Upper lobe of right lung (tissue), 1 donor: ENCODE measurements at regions not wholly inside any gene's neighbourhood (a gene's known extent, or its start where the extent isn't known, plus 50 kb on each side); places are given as distances from the start of the nearest gene placed in this dataset.

Experiments
- ATAC-seq: fragments of 200-7000 bp; cut with Tn5 transposase; one replicate; pipeline ENCODE4 v1.9.1; 2020; ENCODE audit warnings: mild to moderate bottlenecking, moderate library complexity
- DNase-seq: peaks from one replicate; pipeline ENCODE4 v3.0.0-alpha.2; 2020
- H3K27ac ChIP-seq: fragments of 200-600 bp; one replicate; pipeline ENCODE4 v1.8.0; 2022
- H3K27me3 ChIP-seq: fragments of 200-600 bp; one replicate; pipeline ENCODE4 v1.8.0; 2022; ENCODE audit warnings: mild to moderate bottlenecking
- H3K36me3 ChIP-seq: fragments of 200-600 bp; one replicate; pipeline ENCODE4 v1.8.0; 2022
- H3K4me1 ChIP-seq: fragments of 200-600 bp; one replicate; pipeline ENCODE4 v1.8.0; 2022
- H3K4me3 ChIP-seq: fragments of 200-600 bp; one replicate; pipeline ENCODE4 v1.8.0; 2022; ENCODE audit warnings: mild to moderate bottlenecking
- H3K9me3 ChIP-seq: fragments of 200-600 bp; one replicate; pipeline ENCODE4 v1.8.0; 2022
- intact Hi-C: fragments of 100-400 bp; cut with DNase I; formaldehyde crosslinking; loops from one replicate; pipeline ENCODE4 v1.11.0; 2022
- TF ChIP-seq, protein P1 (sequence below): fragments of 200-600 bp; IDR thresholded peaks from one replicate; pipeline ENCODE4 v1.8.0; 2022; ENCODE audit warnings: antibody characterized with exemption
- donor health status: DM: no; HTN: yes; CAD: no; lungs with severe emphysema.

DNA sequence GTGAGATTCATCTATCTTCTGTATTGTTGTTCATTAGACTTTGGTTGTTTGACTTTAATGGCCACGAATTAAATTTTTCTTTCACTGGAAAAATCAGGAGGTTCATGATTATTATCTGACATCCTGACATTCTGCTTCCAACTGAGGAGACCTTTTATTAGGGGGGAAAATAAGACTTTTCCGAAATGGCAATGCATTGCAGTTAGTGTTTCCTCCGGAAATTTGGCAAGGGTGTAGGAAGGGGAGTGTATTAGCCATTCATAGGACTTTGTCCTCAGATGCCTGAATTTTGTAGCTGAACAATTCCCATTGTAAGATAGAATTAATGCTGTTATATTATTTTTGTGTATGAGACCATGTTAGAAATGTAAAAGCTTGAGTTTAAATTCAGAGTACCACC lies 450.6 kb upstream of the TGFBR2 start:
- TF ChIP-seq, protein P1, sequence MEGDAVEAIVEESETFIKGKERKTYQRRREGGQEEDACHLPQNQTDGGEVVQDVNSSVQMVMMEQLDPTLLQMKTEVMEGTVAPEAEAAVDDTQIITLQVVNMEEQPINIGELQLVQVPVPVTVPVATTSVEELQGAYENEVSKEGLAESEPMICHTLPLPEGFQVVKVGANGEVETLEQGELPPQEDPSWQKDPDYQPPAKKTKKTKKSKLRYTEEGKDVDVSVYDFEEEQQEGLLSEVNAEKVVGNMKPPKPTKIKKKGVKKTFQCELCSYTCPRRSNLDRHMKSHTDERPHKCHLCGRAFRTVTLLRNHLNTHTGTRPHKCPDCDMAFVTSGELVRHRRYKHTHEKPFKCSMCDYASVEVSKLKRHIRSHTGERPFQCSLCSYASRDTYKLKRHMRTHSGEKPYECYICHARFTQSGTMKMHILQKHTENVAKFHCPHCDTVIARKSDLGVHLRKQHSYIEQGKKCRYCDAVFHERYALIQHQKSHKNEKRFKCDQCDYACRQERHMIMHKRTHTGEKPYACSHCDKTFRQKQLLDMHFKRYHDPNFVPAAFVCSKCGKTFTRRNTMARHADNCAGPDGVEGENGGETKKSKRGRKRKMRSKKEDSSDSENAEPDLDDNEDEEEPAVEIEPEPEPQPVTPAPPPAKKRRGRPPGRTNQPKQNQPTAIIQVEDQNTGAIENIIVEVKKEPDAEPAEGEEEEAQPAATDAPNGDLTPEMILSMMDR, result no peak
- ATAC-seq (no peak), DNase-seq (no peak)
- Histone ChIP-seq H3K27me3 (no peaks in the 10 kb centered on the region), H3K4me3 (no peak overlapping the region), H3K4me1 (peaks cover 5% of the 10 kb centered on the region), H3K36me3 (no peaks in the 10 kb centered on the region), H3K27ac (no peak overlapping the region), H3K9me3 (no peaks in the 10 kb centered on the region)
- intact Hi-C loops, result no loop called here

DNA sequence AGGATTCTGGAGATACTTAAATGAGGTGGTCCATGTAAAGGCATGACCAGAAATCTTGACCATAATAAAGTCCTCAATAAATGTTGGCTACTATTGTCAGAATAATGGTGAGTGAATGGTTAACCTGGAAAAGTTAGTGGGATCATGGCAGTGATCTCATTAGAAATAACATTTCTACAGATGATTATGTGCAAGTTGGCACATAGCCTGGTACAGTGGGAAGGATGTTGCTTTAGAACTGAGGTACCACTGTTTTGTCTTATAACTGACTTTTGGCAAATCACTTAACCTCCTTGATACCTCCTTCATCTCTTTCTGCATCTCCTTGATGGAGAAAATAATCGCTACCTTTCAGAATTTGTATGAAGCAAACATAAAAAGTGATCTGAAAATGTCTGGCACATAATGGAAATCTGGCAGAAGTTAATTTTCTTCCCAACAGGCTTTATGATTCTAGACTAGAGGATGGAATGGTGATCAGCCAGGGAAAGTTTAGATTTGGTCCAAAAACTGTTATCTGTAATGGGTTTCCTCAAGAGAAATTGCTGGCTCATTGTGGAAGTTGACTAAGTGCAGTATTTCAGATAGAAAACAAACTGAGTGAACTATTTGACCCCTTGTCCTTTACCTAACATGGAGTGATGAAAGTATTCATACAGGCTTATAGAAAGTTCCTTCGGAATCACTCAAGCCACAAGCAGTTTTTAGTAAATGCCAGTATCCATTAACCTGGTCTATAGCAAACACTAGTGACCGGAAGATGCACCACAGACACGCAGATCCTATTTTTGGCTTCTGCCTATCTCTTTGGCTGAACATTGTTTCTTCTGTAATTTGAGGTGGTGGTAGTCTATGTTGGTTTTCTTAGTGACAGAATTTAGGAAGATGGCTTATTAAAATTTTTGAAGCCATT lies 449.6 kb upstream of the TGFBR2 start:
- no peak for DNase-seq
- H3K4me3 ChIP-seq, result no peak overlapping the region

DNA sequence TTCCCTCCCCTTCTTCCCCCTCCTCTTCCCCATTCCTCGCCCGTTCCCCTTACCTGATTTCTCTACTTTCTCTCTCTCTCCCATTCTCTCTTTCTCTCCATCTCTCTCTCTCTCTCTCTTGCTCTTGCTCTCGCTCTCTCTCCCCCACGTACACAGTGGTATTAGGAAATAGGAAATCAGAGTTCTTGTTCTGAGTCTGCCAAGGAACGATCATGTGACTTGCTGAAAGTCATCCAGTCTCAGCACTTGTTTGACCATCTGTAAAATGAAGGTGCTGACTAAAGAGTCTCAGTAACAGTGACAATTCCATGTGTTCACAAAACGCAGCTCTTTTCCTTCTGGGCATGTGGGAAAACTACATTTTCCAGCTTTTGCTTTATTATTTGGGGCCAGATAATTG lies 445.0 kb upstream of the TGFBR2 start:
- peak; percentile 91 for ATAC-seq
- TF ChIP-seq, protein P1, result no peak
- no peak overlapping the region for H3K27ac ChIP-seq
- no peak overlapping the region for H3K4me3 ChIP-seq
- no peak for DNase-seq
- no peaks in the 10 kb centered on the region for H3K9me3 ChIP-seq
- no peaks in the 10 kb centered on the region for H3K36me3 ChIP-seq
- intact Hi-C loops, result no loop called here
- H3K27me3 ChIP-seq, result no peaks in the 10 kb centered on the region
- H3K4me1 ChIP-seq, result peaks cover 5% of the 10 kb centered on the region

More for the DNA sequence above, 449.6 kb upstream of the TGFBR2 start:
- Histone ChIP-seq H3K4me1 (peaks cover 5% of the 10 kb centered on the region), H3K27ac (no peak overlapping the region), H3K9me3 (no peaks in the 10 kb centered on the region), H3K36me3 (no peaks in the 10 kb centered on the region), H3K27me3 (no peaks in the 10 kb centered on the region)
- intact Hi-C loops, result no loop called here
- ATAC-seq, result no peak
- TF ChIP-seq, protein P1, result no peak

DNA sequence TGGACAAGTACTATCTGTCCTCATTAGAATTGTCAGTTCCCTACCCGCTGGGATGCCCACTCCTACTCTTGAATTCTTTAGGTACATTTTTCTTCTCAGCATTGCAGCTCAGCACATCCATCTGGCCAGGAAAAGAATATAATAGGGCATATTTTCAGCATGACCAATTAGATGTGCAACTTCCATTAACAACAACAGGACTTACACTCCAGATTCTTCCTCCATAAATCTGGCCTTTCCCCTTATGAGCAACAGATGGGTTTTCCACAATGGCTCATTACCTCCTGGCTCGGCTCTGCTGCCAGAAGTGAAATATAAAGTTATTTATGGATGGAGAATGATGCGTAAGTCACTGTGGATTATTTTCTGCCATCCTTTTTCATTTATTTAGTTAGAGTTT lies 443.8 kb upstream of the TGFBR2 start:
- ATAC-seq (no peak), DNase-seq (no peak)
- Histone ChIP-seq H3K36me3 (no peaks in the 10 kb centered on the region), H3K4me3 (no peak overlapping the region), H3K27me3 (no peaks in the 10 kb centered on the region), H3K27ac (no peak overlapping the region), H3K9me3 (no peaks in the 10 kb centered on the region), H3K4me1 (no peaks in the 10 kb centered on the region)
- TF ChIP-seq, protein P1, result no peak
- intact Hi-C loops, result no loop called here

DNA sequence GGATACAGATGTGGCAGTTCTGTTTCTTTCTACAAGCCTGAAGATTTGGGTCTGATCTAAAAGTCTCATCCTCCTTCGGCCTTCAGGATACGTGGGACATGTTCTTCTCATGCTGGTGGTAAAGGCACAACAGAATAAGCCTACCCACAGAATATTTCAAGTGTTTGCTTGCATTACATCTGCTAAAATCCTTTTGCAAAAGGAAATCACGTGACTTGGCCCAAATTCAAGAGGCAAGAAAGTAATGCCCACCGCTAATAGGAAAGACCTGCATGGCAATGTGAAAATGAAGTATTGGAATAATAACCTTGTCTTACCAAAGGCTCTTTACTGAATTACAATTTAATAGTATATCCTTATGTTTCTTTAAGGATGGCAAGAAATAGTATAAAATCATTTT lies 439.9 kb upstream of the TGFBR2 start:
- TF ChIP-seq, protein P1, result no peak
- Histone ChIP-seq H3K4me1 (no peaks in the 10 kb centered on the region), H3K27ac (no peak overlapping the region), H3K9me3 (no peaks in the 10 kb centered on the region), H3K4me3 (no peak overlapping the region), H3K36me3 (no peaks in the 10 kb centered on the region), H3K27me3 (no peaks in the 10 kb centered on the region)
- no peak for DNase-seq
- no peak for ATAC-seq
- intact Hi-C loops, result no loop called here
